ENCODE measurements at regions not wholly inside any gene's neighbourhood (a gene's known extent, or its start where the extent isn't known, plus 50 kb on each side); places are given as distances from the start of the nearest gene placed in this dataset.
A peak's percentile ranks its signal among the peaks of the same experiment; 100 is the strongest.

- Histone ChIP-seq H3K36me3 (ENCODE audit: control insufficient read depth in 2 of 2, insufficient read depth in 1 of 2, low read length in 2 of 2) (no peaks in the 10 kb centered on the region), H3K9me3 (ENCODE audit: control insufficient read depth, insufficient read depth, low read depth, low read length) (no peaks in the 10 kb centered on the region), H3K27ac (ENCODE audit: extremely low read depth, low read depth, low read length) (no peak overlapping the region), H3K4me1 (ENCODE audit: control insufficient read depth, insufficient read depth, low read length) (no peaks in the 10 kb centered on the region), H3K4me3 (ENCODE audit: low read depth, low read length) (no peak overlapping the region)
- TF ChIP-seq ZNF302 (tag by site-specific recombination; IDR thresholded peaks at IDR 0.05; ENCODE audit: low read depth), result no peak
- peak; percentile 34 for TF ChIP-seq SETDB1 (IDR thresholded peaks at IDR 0.05; ENCODE audit: insufficient read length, low read length)
- ChIA-PET POLR2A (no interaction called here), CTCF (no interaction called here)
These were observed 50.8 kb upstream of the BOD1L1 start for GRCh38 chr4:13678186-13678924.

GRCh38 chr4:13681570-13681969 lies 54.0 kb upstream of the BOD1L1 start:
- H3K27ac ChIP-seq (ENCODE audit: extremely low read depth, low read depth, low read length), result no peak overlapping the region
- TF ChIP-seq ZNF324 (tag by site-specific recombination; IDR thresholded peaks at IDR 0.05), result no peak
- no peak for TF ChIP-seq ZNF510 (tag by site-specific recombination; IDR thresholded peaks at IDR 0.05; ENCODE audit: insufficient replicate concordance)
- no peak for TF ChIP-seq TSHZ1 (tag by site-specific recombination; IDR thresholded peaks at IDR 0.05; ENCODE audit: borderline replicate concordance)
- no peak for TF ChIP-seq MZF1 (tag by site-specific recombination; IDR thresholded peaks at IDR 0.05; ENCODE audit: borderline replicate concordance)
- TF ChIP-seq ZNF132 (tag by site-specific recombination; IDR thresholded peaks at IDR 0.05; ENCODE audit: borderline replicate concordance), result no peak
- TF ChIP-seq ZBTB10 (tag by site-specific recombination; IDR thresholded peaks at IDR 0.05), result no peak
- TF ChIP-seq ZBTB48 (tag by site-specific recombination; IDR thresholded peaks at IDR 0.05), result no peak
- TF ChIP-seq ZNF518A (tag by site-specific recombination; conservative IDR thresholded peaks at IDR 0.05; ENCODE audit: low read depth), result no peak
- no peak for TF ChIP-seq FEZF1 (tag by site-specific recombination; IDR thresholded peaks at IDR 0.05)
- no peak for TF ChIP-seq ZNF623 (tag by site-specific recombination; IDR thresholded peaks at IDR 0.05)
- TF ChIP-seq ZNF580 (tag by site-specific recombination; IDR thresholded peaks at IDR 0.05), result no peak
- TF ChIP-seq ZNF830 (tag by site-specific recombination; IDR thresholded peaks at IDR 0.05; ENCODE audit: low read depth), result no peak
- no peak for TF ChIP-seq ZNF175 (tag by site-specific recombination; IDR thresholded peaks at IDR 0.05)
- no peak for TF ChIP-seq ZNF548 (tag by site-specific recombination; IDR thresholded peaks at IDR 0.05)
- no peak for TF ChIP-seq ZNF341 (tag by site-specific recombination; IDR thresholded peaks at IDR 0.05; ENCODE audit: low read depth)
- TF ChIP-seq ZFP41 (tag by site-specific recombination; IDR thresholded peaks at IDR 0.05; ENCODE audit: borderline replicate concordance), result no peak
- no peak for TF ChIP-seq ZNF704 (tag by site-specific recombination; IDR thresholded peaks at IDR 0.05)
- TF ChIP-seq ZNF513 (tag by site-specific recombination; IDR thresholded peaks at IDR 0.05), result no peak
- POLR2A ChIA-PET, result no interaction called here
- H3K4me3 ChIP-seq (ENCODE audit: low read depth, low read length), result no peak overlapping the region
- CTCF ChIA-PET, result no interaction called here
- H3K36me3 ChIP-seq (ENCODE audit: control insufficient read depth in 2 of 2, insufficient read depth in 1 of 2, low read length in 2 of 2), result no peaks in the 10 kb centered on the region
- no peaks in the 10 kb centered on the region for H3K9me3 ChIP-seq (ENCODE audit: control insufficient read depth, insufficient read depth, low read depth, low read length)
- no peaks in the 10 kb centered on the region for H3K4me1 ChIP-seq (ENCODE audit: control insufficient read depth, insufficient read depth, low read length)

All from HEK293 (cell line).